ENCODE measurements at regions not wholly inside any gene's neighbourhood (a gene's known extent, or its start where the extent isn't known, plus 50 kb on each side); places are given as distances from the start of the nearest gene placed in this dataset.

DNA sequence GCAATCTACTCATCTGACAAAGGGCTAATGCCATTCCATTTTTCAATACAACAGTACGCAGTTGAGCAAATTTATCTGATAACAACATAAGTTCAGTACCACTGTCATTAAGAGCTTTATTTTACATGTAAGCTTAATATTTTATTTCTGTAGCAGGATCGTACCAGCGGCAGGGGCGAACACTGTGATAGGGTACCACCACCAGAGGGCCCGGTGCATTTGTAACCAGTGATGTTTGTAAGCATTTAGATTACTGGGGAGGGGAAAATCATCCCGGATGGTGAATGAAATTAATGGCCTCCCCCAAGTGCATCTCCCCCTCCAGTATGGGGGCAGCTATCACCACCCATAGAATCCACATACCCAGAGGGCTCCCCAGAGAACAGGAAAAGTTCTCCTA, 179.0 kb downstream of the ADGRA3 start:
- DNase-seq = no peak

DNA sequence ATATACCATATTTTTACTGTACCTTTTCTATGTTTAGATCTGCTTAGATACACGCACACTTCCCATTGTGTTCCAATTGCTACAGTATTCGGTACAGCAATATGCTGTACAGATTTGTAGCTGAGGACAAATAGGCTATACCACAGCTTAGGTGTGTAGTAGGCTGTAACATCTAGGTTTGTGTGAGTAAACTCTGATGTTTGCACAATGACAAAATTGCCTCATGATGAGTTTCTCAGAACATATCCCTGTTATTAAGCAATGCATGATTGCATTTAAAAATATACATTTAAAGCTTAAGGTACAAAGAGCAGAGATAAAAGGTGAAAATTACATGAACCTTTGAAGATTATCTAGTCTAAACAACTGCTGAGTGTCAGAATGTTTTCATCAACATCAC, 181.7 kb downstream of the ADGRA3 start:
- no peak for DNase-seq

DNA sequence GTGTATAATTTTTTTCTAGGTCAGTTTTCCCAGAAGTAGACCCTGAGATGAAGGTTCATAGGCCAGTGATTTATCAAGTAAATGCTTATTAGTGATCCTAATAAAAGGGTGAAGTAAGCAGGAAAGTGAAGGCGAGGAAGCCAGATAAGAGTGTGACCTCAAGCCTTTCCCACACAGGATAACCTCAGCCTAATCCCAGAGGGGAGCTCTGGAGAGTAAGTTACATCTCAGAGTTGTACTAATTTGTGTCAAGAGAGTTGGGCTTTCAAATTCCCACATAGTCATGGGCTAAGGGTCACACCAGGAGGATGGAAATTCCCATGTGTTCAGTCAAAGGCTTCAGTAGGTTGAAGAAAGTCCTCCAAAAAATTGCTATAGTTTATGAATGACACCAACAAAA, 191.4 kb downstream of the ADGRA3 start:
- no peak for DNase-seq

DNA sequence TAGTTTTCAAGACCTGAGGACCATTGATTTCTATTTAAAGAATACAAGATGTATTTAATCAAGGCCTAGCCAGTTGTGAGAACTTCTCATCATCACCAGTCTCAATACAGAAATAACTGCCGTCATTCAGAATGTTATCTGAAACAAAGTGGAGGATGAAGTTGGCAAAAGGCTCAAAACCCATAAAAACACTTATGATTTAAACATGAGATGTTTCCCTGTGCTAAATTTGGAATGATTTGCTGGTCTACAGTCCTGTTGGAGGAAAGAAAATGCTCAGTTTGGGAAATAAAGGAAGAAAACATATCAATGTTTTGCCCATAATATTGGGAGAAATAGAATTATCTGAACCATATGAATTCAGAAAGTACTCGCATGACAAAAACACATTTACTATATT, 192.2 kb downstream of the ADGRA3 start:
- DNase-seq = no peak

DNA sequence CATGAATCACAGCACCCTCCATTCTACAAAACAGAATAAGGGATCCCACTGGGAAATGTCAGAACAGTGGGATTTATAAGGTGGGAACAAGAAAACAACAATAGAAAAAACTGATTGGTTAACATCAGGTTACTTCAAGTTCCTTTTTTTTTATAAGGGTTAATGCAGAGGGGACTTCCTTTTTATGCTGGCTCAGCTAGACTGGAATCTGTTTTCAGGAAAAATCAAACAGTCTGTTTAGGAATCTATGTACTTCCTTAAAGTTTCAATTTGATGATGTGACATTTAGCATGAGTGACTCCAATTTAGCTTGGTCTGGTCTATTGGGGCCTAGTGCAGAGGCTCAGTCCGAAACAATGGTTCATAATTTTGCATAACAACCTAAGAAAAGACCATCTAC, 192.9 kb downstream of the ADGRA3 start:
- DNase-seq = no peak

DNA sequence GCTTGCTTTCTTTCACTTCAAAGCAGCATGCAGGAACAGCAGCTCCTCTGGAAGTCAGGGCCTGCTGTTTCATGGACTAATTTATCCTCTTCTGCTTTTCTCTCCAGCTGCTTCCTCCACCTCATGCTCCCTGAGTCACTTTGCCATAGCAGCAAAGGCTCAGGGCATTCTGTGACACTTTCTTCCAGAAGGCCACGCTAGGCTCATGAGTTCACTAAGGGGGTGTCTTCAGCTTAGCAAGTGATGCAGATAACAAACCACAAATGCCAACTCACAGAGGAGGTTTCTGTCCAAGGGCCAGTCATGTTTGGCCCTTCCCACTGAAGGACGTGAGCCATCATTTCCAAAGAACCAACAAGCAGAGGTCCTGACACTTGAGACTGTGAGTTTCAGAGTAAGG, 200.2 kb downstream of the ADGRA3 start:
- peak; percentile 2 for DNase-seq

DNA sequence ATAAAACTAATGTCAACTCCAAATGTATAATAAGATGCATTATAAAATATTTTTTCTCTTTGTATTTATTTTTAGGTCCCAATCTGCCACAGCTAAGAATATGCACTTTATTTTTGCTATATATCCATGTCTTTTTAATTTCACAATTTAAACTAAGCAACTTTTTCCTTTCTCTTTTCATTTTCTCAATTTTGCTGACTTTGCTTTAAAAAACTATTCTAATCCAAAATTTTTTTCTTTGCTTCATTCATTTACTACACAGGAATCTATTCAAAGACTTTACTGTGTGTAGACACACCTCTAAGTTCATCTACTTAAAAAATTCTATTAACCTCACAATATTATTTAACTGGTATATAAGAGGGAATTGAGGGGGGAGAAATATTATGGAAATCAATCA, 201.9 kb downstream of the ADGRA3 start:
- no peak for DNase-seq

DNA sequence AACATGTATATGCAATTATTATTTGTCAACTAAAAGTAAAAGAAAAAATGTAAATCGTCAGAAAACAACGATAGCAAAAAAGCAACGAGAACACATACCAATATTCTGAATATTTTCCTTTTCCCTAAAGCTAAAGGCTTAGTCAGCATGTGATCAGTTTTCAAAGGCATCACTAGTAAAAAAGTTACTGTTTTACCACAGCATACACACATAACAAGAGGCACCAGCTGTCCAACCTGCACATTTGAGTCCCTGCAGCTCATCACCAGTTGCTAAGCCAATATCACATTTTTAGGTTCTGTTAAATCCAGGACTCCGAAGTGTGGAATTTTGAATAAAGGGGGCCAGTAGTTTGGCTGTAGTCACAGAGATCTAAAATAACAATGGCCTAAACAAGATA, 203.8 kb downstream of the ADGRA3 start:
- DNase-seq = no peak

DNA sequence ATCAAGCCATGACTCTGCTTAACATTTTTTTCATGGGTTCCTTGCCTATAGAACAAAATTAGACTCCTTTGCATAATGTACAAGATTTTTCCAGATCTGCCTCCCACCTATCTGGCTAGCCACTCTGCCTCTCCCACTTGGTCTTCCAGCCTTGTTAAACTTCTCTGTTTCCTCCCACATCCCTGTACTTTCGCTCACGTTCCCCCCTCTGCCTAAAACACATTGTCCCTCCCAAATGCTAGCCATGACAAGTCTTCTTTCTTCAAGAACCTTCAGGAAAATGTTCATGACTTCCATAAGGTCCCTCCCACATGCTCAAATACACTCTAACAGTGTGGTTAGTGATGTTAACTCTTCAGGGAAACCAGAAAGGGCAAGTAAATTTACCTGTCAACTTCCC, 214.6 kb downstream of the ADGRA3 start:
- no peak for DNase-seq

DNA sequence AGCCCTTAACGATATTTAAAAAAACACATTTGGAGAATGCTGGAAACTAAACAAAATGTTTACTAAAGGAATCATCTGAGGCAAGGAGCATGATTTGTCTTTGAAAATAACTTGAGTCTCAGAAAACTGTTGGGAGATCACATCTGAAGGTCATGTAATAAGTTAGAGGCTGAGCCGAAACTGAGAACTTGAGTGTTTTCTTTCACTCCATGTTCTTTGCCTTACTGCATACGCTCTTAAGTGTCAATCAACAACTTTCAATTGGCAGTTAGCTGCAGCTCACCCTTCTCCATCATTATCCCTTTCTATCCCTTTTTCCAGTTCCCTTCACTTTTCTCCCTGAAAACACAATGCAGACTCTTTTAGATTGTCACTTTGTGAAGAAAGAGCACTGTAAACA, 216.2 kb downstream of the ADGRA3 start:
- DNase-seq = no peak

DNA sequence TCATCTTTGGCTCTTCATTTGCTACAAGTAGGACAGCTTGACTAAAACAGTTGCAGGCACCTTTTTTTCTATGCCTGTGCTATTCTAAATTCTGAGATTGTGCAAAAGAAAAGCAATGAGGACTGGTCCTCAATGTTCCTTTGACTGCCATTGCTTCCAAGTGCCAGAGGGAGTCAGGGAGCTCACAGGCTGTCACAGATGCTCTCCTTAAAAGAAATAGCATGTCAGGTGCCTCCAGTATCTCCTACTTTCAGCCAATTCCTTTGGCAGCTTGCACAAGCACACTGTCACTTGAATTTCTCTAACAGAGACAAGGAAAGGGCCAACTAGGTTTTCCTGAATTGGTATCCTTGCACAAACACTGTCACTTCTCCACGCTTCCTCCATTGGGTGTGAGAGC, 228.2 kb downstream of the ADGRA3 start:
- DNase-seq = no peak

DNA sequence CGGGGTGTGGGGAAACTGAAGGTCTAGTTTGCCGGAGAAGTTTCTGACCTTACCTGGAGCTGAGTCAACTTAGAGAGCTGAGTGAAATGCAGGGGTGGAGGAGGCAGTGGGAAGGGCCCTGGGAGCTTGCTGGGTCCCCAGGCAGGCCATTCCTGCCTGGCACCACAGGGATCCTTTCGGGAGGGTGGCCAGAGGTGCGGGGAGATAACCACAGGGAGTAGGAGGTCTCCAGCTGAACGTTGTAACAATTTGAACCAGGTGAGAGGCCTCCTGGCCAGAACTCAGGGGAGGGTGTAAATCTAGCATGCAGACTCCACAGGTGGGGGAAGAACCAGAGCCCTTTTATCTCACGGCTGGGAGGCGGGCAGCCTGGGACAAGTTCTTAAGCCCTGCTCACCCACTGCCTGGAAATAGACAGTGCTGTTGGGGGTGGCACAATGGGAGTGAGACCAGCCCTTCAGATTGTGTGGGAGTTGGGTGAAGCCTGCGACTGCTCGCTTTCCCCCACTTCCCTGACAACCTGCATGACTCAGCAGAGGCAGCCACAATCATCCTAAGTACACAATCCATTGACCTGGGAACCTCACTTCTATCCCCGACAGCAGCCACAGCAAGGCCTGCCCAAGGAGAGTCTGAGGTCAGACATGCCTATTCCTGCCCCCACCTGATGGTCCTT, 247.4 kb downstream of the ADGRA3 start:
- DNase-seq = no peak

DNA sequence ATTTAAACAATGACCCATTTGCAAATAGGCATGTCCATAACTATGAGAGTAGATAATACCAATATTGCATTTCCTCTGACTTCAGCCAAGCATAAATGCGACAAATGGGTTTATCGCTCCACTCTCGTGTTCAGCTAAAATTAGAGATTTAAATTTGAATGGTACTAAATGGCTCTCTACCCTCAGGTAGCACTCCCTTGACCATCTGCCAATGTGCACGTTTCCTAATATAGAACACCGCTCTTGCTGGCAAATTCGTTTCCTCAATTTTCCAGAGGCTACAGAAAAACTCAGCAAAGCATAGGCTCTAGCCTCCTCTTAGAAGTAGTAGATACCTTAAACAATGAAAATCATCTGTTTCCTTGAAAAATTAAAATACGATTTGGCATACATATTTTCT, 251.6 kb downstream of the ADGRA3 start:
- no peak for DNase-seq

DNA sequence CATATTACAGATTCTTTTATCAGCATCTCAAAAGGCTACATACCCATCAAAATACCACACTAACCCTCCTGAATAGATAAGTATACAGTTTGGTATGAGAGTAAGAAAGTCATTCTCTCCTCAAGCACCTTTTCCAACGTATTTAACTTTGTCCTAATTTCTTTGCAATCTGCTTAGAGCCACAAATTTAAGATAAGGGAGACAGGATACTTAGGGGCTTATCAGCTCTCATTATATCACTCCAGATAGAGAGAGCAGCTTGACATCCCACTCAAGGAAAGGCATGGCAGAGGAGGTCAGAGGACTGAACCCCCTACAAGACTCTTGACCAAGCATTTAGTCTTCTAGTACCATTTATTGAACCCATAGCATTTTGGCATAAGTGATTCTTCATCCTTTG, 262.4 kb downstream of the ADGRA3 start:
- no peak for DNase-seq

DNA sequence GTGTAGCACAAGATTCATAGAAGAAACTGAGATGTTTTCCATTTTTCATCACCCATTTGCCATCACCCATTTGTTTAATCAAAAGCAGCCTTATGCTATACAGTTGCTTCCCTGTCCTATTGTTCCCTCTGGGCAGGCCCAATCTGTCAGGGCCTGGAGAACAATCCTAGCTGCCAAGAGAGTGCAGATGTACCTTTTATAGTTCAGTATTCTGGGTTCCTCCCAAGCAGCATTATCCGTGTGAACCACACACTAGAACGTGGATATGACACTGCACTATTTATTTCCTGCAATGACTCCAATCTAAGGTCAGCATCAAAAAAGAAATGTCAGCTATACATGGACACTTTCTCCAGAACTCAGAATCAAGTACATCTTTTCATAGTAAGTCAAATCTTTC, 269.0 kb downstream of the ADGRA3 start:
- no peak for DNase-seq

DNA sequence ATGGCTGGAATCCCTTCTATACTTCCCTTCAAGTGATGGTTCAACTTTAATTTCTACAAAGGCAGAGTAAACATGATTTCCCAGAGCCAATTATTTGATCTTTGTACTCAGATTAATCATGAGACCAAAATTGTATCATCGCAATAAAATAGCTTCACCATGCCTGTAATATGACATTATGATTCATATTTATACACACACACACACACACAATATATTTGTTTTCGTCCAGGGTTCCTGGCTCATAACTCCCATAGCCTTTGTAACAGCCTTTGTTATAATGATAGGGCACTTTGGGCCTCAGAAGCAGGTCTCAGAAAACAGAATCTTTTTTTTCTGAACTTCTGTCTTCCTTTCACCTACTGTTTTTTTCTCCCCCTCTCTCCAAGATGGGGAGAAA, 270.6 kb downstream of the ADGRA3 start:
- DNase-seq = no peak

DNA sequence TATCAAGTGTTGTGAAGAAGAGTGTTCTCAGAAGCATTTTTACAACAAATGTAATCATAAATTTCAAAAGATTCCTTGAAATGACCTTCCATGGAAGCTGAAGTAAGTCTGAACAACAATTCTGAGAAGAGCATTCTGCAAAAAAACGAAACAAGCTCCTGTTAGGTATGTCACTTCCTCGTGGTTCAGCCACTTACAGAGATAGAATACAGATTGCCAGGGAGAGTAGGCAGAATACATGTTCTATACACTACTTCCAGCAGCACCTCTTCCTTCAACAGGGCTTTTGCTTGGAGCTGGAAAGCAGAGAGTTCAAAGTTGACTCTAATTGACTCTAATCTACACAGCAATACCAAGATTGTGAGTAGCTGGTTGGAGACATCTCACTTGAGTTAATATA, 274.5 kb downstream of the ADGRA3 start:
- no peak for DNase-seq

DNA sequence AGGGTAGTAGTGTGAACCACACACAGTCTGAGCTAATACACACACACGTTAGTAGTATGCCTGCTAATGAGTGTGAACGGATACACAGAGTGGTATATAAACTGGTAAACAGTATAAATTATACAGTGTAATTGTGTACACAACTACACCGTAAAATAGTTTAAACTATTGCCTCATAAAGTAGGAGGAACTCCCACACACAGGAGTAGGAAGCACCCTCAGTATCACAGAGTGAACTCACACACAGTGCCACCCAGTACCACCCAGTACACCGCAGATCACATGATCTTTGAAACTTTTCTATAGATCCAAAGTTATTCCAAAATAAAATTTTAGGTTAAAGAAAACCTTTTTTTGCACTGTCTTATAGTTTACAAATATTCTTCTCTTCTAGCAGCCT, 275.1 kb downstream of the ADGRA3 start:
- no peak for DNase-seq

DNA sequence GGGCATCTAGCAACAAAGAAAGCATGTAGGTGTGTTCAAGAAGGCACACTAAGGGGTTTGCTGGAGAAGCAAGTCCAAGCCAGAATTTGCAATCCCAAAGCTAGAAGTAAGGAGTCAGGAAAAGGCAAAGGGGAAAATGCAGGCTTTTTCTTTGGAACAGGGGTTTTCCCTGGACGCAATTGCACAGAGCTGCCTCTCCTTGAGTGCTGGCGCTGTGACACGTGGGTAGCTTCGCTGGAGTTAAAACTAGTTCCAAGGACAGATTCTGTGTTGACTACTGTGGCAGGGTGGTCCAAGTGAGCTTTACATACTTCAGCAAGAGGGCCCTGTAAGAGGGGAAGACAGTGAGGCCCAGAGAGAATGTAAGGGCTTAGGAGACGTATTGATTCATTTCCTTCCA, 277.1 kb downstream of the ADGRA3 start:
- DNase-seq = peak; percentile 0

DNA sequence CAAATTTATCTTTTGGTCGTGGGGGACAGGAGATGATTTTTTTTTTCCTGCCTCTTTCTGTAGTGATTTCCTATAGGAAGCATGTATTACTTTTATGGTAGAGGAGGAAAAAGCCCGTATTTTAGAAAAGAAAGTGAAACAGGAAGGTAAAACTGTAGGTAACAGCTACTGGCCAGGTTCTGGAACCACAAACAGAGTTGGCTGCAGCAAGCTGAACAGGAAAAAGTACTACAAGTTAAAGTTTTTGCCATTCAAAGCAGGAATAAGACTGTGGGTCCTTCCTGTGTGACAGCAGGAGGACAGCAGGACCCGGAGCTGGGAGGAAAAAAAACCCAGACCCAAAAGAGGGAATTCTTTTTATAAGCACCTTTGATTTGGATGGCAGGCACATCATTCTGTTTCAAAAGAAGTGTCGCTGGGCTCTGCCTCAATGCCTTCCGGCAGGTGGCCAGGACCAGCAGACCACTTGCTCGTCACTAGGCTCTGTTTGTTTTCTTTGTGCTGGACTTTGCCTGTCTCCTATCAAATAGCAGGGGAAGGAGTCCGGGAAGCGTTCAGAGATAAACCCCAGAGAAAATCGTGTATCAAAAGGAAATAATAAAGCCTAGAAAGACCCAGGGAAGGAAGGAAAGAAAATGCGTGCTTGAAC, 277.9 kb downstream of the ADGRA3 start:
- no peak for DNase-seq

DNA sequence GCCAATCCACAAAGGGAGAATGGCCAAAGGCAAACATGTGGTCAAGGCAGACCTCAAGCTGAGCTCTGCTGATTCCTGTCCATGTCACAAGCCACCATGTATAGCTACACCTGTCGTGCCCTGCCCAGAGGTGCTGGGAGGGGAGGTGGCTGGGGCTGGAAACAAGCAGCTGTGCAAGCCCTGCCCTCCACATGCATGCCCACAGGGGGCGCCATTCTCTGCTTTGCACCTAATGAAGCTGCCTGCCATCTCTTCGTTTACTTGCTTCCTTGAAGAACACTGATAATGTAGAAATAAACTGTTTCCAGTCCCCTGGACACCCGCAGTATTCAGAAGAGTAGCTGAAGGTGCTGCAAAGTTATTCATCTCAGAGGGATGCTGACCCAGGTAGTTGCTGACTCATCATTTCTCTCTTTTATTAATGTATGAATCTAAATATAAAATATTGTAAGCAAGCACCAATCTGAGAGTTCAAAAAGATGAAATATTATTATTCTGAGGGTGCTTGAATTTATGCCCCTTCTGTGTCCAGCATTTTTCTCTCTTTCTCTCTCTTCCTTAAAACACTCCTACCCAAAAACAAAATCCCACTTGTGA, 278.6 kb downstream of the ADGRA3 start:
- DNase-seq = no peak

DNA sequence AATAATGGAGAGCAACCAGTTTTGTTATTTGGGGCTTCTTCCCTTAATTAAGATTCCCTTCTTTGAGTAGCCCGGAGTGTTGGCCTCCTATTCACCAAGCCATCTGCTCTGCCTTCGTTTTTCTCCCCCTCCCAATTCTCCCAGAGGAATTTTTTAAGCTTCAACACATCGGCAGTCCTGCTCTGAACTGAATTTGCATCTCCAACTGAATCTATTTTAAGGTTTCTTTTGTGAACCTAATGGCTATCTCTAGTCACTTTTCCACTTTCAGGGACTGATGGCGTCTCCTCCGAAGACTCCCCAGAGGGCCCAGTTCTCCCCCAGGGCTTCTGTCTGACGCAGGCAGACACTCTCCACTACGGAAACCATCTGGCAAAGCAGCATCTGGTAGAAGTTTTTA, 280.2 kb downstream of the ADGRA3 start:
- no peak for DNase-seq

DNA sequence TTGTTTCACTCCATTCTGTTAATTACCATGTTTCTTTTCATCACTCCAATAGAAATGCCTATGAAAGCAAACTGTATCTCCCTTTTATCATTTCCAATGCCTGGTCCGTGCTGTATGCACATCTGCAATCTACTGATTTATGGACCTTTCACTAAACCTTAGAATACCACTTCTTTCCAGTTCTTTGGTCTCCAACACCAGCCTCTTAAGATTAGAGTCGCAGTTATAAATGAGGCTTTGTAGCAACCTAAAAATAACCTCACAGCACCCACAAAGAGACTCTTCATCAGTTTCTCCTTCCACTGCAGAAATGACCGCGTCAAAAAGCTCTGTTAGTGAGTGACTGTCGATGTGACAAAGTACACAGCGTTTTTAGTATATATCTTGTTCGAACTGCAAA, 282.6 kb downstream of the ADGRA3 start:
- DNase-seq = no peak

DNA sequence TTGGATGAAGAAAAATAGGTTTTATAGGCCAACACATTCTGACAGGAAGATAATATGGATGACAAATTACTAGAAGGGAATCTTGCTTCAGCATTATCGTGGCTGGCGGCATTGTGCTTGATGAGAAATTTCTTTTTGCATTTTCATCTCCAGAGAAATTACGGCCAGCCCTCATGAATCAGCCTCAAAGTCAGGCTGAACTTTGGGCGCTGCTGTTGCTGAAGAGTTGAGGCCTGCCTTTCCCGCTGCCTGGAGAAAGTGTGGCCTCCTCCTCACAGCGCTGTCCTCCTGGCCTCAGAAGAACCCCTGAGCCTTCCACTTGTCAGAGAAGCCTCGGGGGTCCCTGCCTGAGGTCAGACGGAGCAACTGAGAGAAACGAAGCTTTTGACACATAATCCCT, 272.4 kb upstream of the KCNIP4 start:
- DNase-seq = no peak

DNA sequence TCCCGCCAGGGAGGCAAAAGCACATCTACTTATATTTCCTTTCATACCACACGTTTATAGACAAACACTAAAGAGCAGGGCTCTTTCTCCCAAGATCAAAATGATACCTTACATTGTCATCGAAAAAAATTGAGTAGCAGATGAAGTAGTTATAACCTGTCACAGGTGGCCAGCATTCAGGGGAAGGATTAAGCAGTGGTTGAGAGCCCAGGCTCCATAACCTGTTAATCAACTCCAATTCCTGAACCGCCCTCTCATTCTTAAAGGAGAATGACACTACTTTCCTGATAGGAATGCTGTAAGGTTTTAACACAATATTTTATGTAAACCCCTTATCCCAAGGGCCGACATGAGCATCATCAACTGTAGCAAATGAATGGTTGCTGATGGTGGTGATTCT, 268.9 kb upstream of the KCNIP4 start:
- DNase-seq = no peak
